Calu3 (cell line): ENCODE measurements at regions not wholly inside any gene's neighbourhood (a gene's known extent, or its start where the extent isn't known, plus 50 kb on each side); places are given as distances from the start of the nearest gene placed in this dataset.

Source experiments
- BruUV-seq: library from RNA; stranded (reverse); fragments of 400-500 nt; replicated peaks from 2 replicates; lab custom pipeline; 2021; lab: Mats Ljungman, UMichigan
- CTCF ChIA-PET: fragments of 300-600 bp; sonication (Branson Sonifier 250); formaldehyde crosslinking; loops from one replicate; lab custom pipeline; 2022; ENCODE audit warnings: antibody characterized with exemption; lab: Charles Lee
- DNase-seq: peaks from one replicate; pipeline ENCODE4 v3.0.0; 2022
- H3K27ac Mint-ChIP-seq: one replicate; pipeline ENCODE4 v1.8.0; 2022; ENCODE audit warnings: mixed read lengths; ENCODE audit not compliant: unreplicated experiment
- H3K27me3 Mint-ChIP-seq: one replicate; pipeline ENCODE4 v1.8.0; 2022; ENCODE audit warnings: mixed read lengths; ENCODE audit not compliant: unreplicated experiment
- H3K36me3 Mint-ChIP-seq: one replicate; pipeline ENCODE4 v1.8.0; 2022; ENCODE audit warnings: mild to moderate bottlenecking, moderate library complexity, mixed read lengths; ENCODE audit not compliant: insufficient read depth, unreplicated experiment
- H3K4me1 Mint-ChIP-seq: one replicate; pipeline ENCODE4 v1.8.0; 2022; ENCODE audit warnings: mild to moderate bottlenecking, low read depth, mixed read lengths; ENCODE audit not compliant: unreplicated experiment
- H3K4me3 Mint-ChIP-seq: one replicate; pipeline ENCODE4 v1.8.0; 2022; ENCODE audit warnings: mild to moderate bottlenecking, low read depth, moderate library complexity, mixed read lengths; ENCODE audit not compliant: unreplicated experiment
- H3K9me3 Mint-ChIP-seq: one replicate; pipeline ENCODE4 v1.8.0; 2022; ENCODE audit warnings: low read depth, mixed read lengths; ENCODE audit not compliant: unreplicated experiment
- CTCF ChIP-seq: fragments of 200-600 bp; IDR thresholded peaks from one replicate; pipeline ENCODE4 v1.8.0; 2022; ENCODE audit warnings: antibody characterized with exemption; ENCODE audit not compliant: unreplicated experiment
- intact Hi-C: fragments of 100-400 bp; cut with micrococcal nuclease; formaldehyde crosslinking; loops from one replicate; pipeline ENCODE4 v1.10.0; 2022; ENCODE audit not compliant: unreplicated experiment

- no peak overlapping the region for H3K27ac Mint-ChIP-seq
- H3K36me3 Mint-ChIP-seq, result no peaks in the 10 kb centered on the region
- no TSS peak for BruUV-seq
- DNase-seq, result no peak
- no peaks in the 10 kb centered on the region for H3K9me3 Mint-ChIP-seq
- no peak for TF ChIP-seq CTCF
- CTCF ChIA-PET, result no interaction called here
- intact Hi-C loops, result no loop called here
- no peaks in the 10 kb centered on the region for H3K27me3 Mint-ChIP-seq
- H3K4me3 Mint-ChIP-seq, result no peak overlapping the region
- no peaks in the 10 kb centered on the region for H3K4me1 Mint-ChIP-seq
These were observed 164.8 kb downstream of the IPMK start for GRCh38 chr10:58102897-58103296.

GRCh38 chr10:58101682-58102081 is 166.0 kb downstream of the IPMK start:
- Mint-ChIP-seq H3K4me1 (no peaks in the 10 kb centered on the region), H3K9me3 (no peaks in the 10 kb centered on the region), H3K27ac (no peak overlapping the region), H3K4me3 (no peak overlapping the region), H3K27me3 (no peaks in the 10 kb centered on the region), H3K36me3 (no peaks in the 10 kb centered on the region)
- CTCF ChIA-PET, result no interaction called here
- intact Hi-C loops, result no loop called here
- no peak for TF ChIP-seq CTCF
- DNase-seq, result no peak
- BruUV-seq, result no TSS peak

GRCh38 chr10:58094985-58095718 is 172.5 kb downstream of the IPMK start:
- H3K36me3 Mint-ChIP-seq, result no peaks in the 10 kb centered on the region
- no peak for TF ChIP-seq CTCF
- BruUV-seq, result no TSS peak
- no peaks in the 10 kb centered on the region for H3K27me3 Mint-ChIP-seq
- CTCF ChIA-PET, result no interaction called here
- no peak overlapping the region for H3K4me3 Mint-ChIP-seq
- no peaks in the 10 kb centered on the region for H3K9me3 Mint-ChIP-seq
- no peaks in the 10 kb centered on the region for H3K4me1 Mint-ChIP-seq
- intact Hi-C loops, result no loop called here
- no peak overlapping the region for H3K27ac Mint-ChIP-seq
- no peak for DNase-seq

- CTCF ChIA-PET, result no interaction called here
These were observed 175.8 kb downstream of the IPMK start for GRCh38 chr10:58091886-58092285.

More at GRCh38 chr10:58091886-58092285, 175.8 kb downstream of the IPMK start:
- no peak for DNase-seq
- Mint-ChIP-seq H3K4me1 (peaks cover 8% of the 10 kb centered on the region), H3K9me3 (no peaks in the 10 kb centered on the region), H3K4me3 (no peak overlapping the region), H3K27me3 (no peaks in the 10 kb centered on the region), H3K36me3 (no peaks in the 10 kb centered on the region), H3K27ac (no peak overlapping the region)
- intact Hi-C loops, result no loop called here
- no TSS peak for BruUV-seq
- TF ChIP-seq CTCF, result no peak
